ENCODE measurements at regions not wholly inside any gene's neighbourhood (a gene's known extent, or its start where the extent isn't known, plus 50 kb on each side); places are given as distances from the start of the nearest gene placed in this dataset.
A peak's percentile ranks its signal among the peaks of the same experiment; 100 is the strongest.

GRCh38 chr3:61372723-61373122 is 121.5 kb upstream of the FHIT start:
- DNase-seq (ENCODE audit: low spot score), result no peak
- Histone ChIP-seq H3K9me3 (ENCODE audit: low read length) (no peaks in the 10 kb centered on the region), H3K4me3 (ENCODE audit: low read depth, low read length, poor library complexity, severe bottlenecking) (no peak overlapping the region), H2AFZ (ENCODE audit: low read length) (no peak overlapping the region), H3K79me2 (ENCODE audit: insufficient read depth, low read depth, low read length) (no peaks in the 10 kb centered on the region), H3K4me1 (ENCODE audit: insufficient read depth, low read length, poor library complexity, severe bottlenecking) (no peaks in the 10 kb centered on the region), H4K20me1 (ENCODE audit: insufficient read depth, low read length) (no peaks in the 10 kb centered on the region), H3K9me2 (ENCODE audit: insufficient read depth, low read length) (no peaks in the 10 kb centered on the region), H3K36me3 (ENCODE audit: insufficient read depth, low read length) (no peaks in the 10 kb centered on the region), H3K27ac (ENCODE audit: low read depth, low read length, poor library complexity, severe bottlenecking) (no peak overlapping the region), H3K4me2 (ENCODE audit: low read length) (no peak overlapping the region)
- BruUV-seq (replicated peaks), result no TSS peak
- no peak for TF ChIP-seq EZH2phosphoT487 (IDR thresholded peaks at IDR 0.05; ENCODE audit: borderline replicate concordance, low read depth, low read length)
- TF ChIP-seq CTCF (conservative IDR thresholded peaks at IDR 0.05; ENCODE audit: low read length), result no peak
- POLR2A ChIA-PET, result no interaction called here
- intact Hi-C loops (cut with micrococcal nuclease; ENCODE audit: unreplicated experiment), result no loop called here
- CTCF ChIA-PET (ENCODE audit: unreplicated experiment), result no interaction called here

GRCh38 chr3:61378311-61378710 is 127.1 kb upstream of the FHIT start:
- Histone ChIP-seq H3K9me2 (ENCODE audit: insufficient read depth, low read length) (no peaks in the 10 kb centered on the region), H3K27ac (ENCODE audit: low read depth, low read length, poor library complexity, severe bottlenecking) (no peak overlapping the region), H2AFZ (ENCODE audit: low read length) (no peak overlapping the region), H3K4me2 (ENCODE audit: low read length) (no peak overlapping the region), H4K20me1 (ENCODE audit: insufficient read depth, low read length) (no peaks in the 10 kb centered on the region), H3K36me3 (ENCODE audit: insufficient read depth, low read length) (no peaks in the 10 kb centered on the region), H3K79me2 (ENCODE audit: insufficient read depth, low read depth, low read length) (no peaks in the 10 kb centered on the region), H3K4me1 (ENCODE audit: insufficient read depth, low read length, poor library complexity, severe bottlenecking) (no peaks in the 10 kb centered on the region), H3K4me3 (ENCODE audit: low read depth, low read length, poor library complexity, severe bottlenecking) (no peak overlapping the region), H3K9me3 (ENCODE audit: low read length) (no peaks in the 10 kb centered on the region)
- intact Hi-C loops (cut with micrococcal nuclease; ENCODE audit: unreplicated experiment), result no loop called here
- ChIA-PET POLR2A (no interaction called here), CTCF (ENCODE audit: unreplicated experiment) (no interaction called here)
- no TSS peak for BruUV-seq (replicated peaks)
- no peak for TF ChIP-seq EZH2phosphoT487 (IDR thresholded peaks at IDR 0.05; ENCODE audit: borderline replicate concordance, low read depth, low read length)
- no peak for TF ChIP-seq CTCF (conservative IDR thresholded peaks at IDR 0.05; ENCODE audit: low read length)
- DNase-seq (ENCODE audit: low spot score), result no peak

- intact Hi-C loops (cut with micrococcal nuclease; ENCODE audit: unreplicated experiment), result no loop called here
- Histone ChIP-seq H3K4me3 (ENCODE audit: low read depth, low read length, poor library complexity, severe bottlenecking) (no peak overlapping the region), H3K9me2 (ENCODE audit: insufficient read depth, low read length) (no peaks in the 10 kb centered on the region), H3K4me1 (ENCODE audit: insufficient read depth, low read length, poor library complexity, severe bottlenecking) (no peaks in the 10 kb centered on the region), H3K36me3 (ENCODE audit: insufficient read depth, low read length) (no peaks in the 10 kb centered on the region), H3K9me3 (ENCODE audit: low read length) (no peaks in the 10 kb centered on the region), H3K27ac (ENCODE audit: low read depth, low read length, poor library complexity, severe bottlenecking) (no peak overlapping the region), H2AFZ (ENCODE audit: low read length) (peak overlapping the region; percentile 66; the same call in 1 of the 2 replicates), H3K79me2 (ENCODE audit: insufficient read depth, low read depth, low read length) (no peaks in the 10 kb centered on the region), H4K20me1 (ENCODE audit: insufficient read depth, low read length) (no peaks in the 10 kb centered on the region), H3K4me2 (ENCODE audit: low read length) (no peak overlapping the region)
- no TSS peak for BruUV-seq (replicated peaks)
- ChIA-PET POLR2A (no interaction called here), CTCF (ENCODE audit: unreplicated experiment) (interaction anchor here (1.4 kb wide), 1 partner anchor 807 kb away, joined by 3 read pairs; no protein-coding TSS in a partner anchor)
- TF ChIP-seq CTCF (conservative IDR thresholded peaks at IDR 0.05; ENCODE audit: low read length) (peak; percentile 91), EZH2phosphoT487 (IDR thresholded peaks at IDR 0.05; ENCODE audit: borderline replicate concordance, low read depth, low read length) (no peak)
- peak; percentile 59 for DNase-seq (ENCODE audit: low spot score)
These were observed 130.6 kb upstream of the FHIT start for GRCh38 chr3:61381745-61382392.
